Panc1 (cell line): ENCODE measurements at regions not wholly inside any gene's neighbourhood (a gene's known extent, or its start where the extent isn't known, plus 50 kb on each side); places are given as distances from the start of the nearest gene placed in this dataset.

Experiments used
- POLR2AphosphoS5 ChIP-seq: IDR thresholded peaks from 2 replicates; pipeline ENCODE4 v1.6.1; 2012; ENCODE audit warnings: mild to moderate bottlenecking, low read depth, low read length, moderate library complexity
- TF ChIP-seq, protein P1 (sequence below): fragments of 450-650 bp; IDR thresholded peaks from 2 replicates; pipeline ENCODE4 v1.5.1; 2017; ENCODE audit warnings: mild to moderate bottlenecking
- TF ChIP-seq, protein P2 (sequence below), 2 experiments: IDR thresholded peaks; 2 replicates each; pipeline ENCODE4 v1.6.1; 2011 to 2012; ENCODE audit warnings: low read depth in 2 of 2, control low read depth in 1 of 2, low read length in 1 of 2, mild to moderate bottlenecking in 1 of 2, moderate library complexity in 1 of 2; ENCODE audit not compliant: insufficient read depth in 1 of 2

DNA sequence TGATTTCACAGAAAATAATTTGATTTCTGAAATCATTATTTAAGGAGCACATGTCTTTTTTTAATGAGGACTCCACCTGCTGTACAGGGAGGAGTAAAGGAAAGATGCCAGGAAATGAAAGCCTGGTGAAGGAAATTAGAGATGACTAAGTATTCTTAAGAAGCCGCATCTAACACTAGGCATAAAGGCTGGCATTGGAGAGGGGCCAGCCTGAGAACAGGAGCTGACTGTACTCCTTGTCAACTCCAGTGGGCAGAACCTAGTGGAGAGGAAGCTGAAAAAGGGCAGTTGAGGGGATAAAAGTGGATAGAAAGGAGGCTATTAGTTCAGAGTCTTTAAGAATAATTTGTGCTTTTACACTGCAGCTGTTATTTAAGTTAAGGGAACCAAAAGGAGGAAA, 393.0 kb downstream of the PPP1R2C start:
- TF ChIP-seq, protein P1, sequence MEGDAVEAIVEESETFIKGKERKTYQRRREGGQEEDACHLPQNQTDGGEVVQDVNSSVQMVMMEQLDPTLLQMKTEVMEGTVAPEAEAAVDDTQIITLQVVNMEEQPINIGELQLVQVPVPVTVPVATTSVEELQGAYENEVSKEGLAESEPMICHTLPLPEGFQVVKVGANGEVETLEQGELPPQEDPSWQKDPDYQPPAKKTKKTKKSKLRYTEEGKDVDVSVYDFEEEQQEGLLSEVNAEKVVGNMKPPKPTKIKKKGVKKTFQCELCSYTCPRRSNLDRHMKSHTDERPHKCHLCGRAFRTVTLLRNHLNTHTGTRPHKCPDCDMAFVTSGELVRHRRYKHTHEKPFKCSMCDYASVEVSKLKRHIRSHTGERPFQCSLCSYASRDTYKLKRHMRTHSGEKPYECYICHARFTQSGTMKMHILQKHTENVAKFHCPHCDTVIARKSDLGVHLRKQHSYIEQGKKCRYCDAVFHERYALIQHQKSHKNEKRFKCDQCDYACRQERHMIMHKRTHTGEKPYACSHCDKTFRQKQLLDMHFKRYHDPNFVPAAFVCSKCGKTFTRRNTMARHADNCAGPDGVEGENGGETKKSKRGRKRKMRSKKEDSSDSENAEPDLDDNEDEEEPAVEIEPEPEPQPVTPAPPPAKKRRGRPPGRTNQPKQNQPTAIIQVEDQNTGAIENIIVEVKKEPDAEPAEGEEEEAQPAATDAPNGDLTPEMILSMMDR = no peak
- no peak for TF ChIP-seq POLR2AphosphoS5
- TF ChIP-seq, protein P2, sequence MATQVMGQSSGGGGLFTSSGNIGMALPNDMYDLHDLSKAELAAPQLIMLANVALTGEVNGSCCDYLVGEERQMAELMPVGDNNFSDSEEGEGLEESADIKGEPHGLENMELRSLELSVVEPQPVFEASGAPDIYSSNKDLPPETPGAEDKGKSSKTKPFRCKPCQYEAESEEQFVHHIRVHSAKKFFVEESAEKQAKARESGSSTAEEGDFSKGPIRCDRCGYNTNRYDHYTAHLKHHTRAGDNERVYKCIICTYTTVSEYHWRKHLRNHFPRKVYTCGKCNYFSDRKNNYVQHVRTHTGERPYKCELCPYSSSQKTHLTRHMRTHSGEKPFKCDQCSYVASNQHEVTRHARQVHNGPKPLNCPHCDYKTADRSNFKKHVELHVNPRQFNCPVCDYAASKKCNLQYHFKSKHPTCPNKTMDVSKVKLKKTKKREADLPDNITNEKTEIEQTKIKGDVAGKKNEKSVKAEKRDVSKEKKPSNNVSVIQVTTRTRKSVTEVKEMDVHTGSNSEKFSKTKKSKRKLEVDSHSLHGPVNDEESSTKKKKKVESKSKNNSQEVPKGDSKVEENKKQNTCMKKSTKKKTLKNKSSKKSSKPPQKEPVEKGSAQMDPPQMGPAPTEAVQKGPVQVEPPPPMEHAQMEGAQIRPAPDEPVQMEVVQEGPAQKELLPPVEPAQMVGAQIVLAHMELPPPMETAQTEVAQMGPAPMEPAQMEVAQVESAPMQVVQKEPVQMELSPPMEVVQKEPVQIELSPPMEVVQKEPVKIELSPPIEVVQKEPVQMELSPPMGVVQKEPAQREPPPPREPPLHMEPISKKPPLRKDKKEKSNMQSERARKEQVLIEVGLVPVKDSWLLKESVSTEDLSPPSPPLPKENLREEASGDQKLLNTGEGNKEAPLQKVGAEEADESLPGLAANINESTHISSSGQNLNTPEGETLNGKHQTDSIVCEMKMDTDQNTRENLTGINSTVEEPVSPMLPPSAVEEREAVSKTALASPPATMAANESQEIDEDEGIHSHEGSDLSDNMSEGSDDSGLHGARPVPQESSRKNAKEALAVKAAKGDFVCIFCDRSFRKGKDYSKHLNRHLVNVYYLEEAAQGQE (IDR thresholded peaks at IDR 0.05; ENCODE audit: insufficient read depth in 1 of 2, low read depth in 2 of 2, low read length in 1 of 2) = no peak
